ENCODE measurements at regions not wholly inside any gene's neighbourhood (a gene's known extent, or its start where the extent isn't known, plus 50 kb on each side); places are given as distances from the start of the nearest gene placed in this dataset.

DNA sequence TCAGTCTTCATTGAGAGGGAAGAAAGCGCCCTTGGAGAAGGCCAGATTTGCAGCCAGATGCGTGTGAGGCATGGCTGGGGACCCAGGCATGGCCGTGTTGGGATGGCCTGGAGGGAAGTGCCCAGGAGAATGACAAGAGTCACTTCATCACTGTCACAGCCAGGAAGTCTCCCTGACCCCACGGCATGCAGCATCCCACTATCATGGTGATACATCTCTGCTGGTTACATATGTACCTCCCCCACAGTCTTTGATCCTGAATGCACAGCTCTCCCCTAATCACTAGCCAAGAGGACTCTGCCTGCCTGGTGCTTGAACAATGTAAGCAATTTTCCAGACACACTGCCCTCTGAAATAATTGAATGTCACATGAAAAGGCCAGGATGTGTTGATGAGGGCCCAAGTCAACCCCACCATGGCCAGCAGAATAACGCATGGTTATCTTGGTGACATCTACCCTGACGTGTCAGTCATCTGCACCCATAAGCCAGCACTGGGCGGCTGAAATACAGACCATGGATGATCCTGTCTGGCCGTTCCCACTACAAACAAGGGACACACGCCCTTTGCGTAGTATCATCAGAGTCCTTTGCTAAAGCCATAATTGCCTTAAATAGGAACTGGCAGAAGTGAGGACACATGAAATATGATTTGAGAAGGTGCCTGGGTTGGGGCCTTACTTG is 149.7 kb upstream of the SPACA7 start:
- FAIRE-seq = no peak

GRCh38 chr13:112227031-112227430 is 149.1 kb upstream of the SPACA7 start:
- no peak for FAIRE-seq

DNA sequence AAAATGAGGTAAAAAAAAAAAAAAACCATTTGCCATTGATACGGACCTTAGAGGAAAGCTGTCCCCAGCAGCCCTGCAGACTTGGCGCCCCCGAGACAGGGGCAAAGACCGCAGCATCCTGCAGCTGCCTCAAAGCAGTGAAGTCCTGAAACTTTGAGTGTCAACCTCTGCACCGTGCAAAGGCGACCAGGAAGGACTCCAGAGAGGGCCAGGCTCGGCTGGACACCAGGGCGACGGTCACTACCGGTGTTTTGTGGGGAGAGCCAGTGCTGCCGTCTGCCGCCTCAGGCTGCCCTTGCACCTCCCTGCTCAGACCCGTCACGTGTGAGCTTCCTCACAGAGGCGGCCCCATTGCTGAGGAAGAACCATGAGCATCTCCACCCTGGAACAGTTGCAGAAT is 146.7 kb upstream of the SPACA7 start:
- no peak for FAIRE-seq

- FAIRE-seq = no peak
Measured at GRCh38 chr13:112229992-112230872, 145.9 kb upstream of the SPACA7 start.

DNA sequence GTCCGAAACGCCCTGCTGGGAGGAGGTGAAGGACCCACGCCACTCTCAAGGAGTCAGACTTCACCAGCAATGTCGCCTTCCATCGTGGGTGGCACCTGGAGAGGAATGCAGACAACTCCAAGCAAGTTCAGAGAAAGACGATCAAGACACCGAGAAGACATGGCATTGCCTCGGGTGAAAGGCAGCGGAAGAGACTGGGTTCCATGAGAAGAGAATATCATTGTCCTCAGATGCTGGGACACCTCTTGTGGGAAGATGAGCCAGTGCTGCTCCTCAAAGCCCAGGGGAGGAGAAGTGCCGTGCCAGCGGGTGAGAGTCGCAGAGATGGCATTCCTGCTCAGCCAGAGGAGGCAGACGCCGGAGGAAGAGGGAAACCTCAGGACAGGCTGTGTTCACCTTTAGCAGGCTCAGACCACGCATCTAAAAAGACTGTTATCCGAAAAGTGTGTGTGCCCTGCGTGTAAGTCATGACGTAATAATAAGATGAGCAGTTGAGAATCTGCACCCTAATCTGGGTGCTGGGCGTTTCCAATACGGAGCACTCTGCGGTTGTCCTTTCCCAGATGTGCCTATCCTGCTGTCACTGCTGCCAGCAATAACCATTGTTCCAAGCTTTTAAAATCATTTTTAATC is 144.6 kb upstream of the SPACA7 start:
- no peak for FAIRE-seq

- no peak for FAIRE-seq
Measured at GRCh38 chr13:112233256-112233655, 142.9 kb upstream of the SPACA7 start.

GRCh38 chr13:112233716-112234115 is 142.4 kb upstream of the SPACA7 start:
- FAIRE-seq = no peak

- FAIRE-seq = no peak
Measured at GRCh38 chr13:112234131-112234875, 141.9 kb upstream of the SPACA7 start.

- no peak for FAIRE-seq
Measured at GRCh38 chr13:112236016-112236415, 140.1 kb upstream of the SPACA7 start.

- FAIRE-seq = no peak
Measured at GRCh38 chr13:112236539-112237197, 139.5 kb upstream of the SPACA7 start.

DNA sequence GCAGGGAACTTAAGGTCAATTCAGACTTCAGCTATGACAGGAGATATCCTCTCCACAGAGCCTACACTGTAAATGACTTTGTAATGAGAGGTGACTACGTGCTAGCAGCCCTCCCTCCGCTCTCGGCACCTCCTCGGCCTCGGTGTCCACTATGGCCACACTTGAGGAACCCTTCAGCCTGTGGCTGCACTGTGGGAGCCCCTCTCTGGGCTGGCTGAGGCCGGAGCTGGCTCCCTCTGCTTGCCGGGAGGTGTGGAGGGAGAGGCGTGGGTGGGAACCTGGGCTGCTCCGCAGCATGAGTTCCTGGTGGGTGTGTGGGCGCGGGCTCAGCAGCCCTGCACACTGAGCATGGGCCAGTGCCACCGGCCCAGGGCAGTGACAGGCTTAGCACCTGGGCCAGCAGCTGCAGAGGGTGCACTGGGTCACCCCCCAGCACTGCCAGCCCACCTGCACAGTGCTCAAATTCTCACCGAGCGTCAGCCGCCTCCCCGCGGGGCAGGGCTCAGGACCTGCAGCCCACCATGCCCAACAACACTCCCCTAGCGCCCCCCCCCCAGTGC is 137.6 kb upstream of the SPACA7 start:
- FAIRE-seq = no peak

DNA sequence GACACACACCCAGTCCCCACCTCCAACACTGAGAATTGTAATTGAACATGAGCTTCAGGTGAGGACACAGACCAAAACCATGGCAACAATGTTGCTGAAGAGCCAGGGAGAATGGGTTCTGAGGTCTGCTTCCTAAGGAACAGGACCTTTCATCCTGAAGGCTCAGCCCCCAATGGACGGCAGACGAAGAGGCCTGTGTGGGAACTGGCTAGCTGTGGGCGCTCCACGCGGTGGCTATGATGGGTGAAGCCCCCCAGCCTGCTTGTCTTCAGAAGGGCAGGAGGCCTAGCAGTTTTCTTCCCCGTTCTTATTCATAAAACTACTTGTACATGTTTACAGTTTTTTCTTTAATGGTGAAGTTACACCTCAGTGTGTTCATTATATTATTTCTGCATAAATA is 136.1 kb upstream of the SPACA7 start:
- FAIRE-seq = no peak

DNA sequence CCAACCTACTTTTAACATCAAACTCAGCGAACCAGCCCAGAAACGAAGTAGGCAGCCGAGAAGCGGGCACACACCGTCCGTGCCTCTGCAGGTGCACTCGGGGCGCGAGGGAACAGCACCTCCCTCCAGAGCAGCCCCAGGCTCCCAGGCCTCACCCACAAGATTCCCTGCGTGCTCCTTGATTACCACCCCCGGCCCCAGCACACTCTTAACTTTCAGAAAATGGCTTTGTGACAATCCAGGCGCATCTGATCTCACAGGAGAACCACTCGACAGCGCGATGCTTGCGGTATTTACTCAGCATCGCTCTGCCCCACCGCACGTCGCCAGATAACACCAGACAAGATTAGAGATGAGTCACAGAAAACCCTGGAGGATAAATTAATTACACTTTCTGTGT is 134.9 kb upstream of the SPACA7 start:
- no peak for FAIRE-seq

DNA sequence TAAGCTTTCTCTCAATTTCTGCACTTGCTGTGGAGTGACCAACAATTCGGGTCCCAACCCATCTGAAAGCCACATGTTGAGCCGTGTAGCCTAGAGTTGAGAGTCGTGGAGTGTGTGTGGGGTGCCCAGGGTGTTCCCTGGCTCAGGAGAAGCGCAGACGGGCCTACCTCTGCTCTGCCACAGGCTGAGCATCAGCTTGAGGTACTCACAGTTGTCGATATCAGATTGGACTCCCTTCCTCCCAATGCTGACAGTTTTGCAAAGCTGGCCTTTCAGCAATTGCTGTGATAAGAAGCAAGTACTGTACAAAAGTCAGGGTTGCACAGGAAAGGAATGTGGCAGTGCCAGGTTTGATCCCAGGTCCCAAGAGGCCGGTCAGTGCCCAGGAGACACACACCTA is 133.4 kb upstream of the SPACA7 start:
- FAIRE-seq = no peak

DNA sequence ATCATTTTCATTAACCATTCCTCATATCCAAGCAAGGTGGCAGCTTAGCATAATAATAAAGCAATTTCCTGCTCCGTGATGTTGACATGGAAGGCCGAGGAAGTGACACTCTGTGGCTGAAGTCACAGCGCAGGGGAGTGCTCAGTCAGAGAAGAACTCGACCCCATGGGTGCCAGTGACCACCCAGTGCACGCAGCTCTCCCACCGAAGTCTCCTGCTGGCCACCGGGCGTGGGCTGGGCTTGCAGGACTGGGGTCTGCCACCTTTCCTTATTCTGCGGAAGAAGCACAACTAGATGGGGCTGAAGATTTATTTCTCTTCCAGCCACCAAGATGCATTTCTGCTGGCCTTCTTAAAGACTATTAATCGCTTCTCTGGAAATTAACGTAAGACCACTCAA is 132.1 kb upstream of the SPACA7 start:
- FAIRE-seq = no peak

DNA sequence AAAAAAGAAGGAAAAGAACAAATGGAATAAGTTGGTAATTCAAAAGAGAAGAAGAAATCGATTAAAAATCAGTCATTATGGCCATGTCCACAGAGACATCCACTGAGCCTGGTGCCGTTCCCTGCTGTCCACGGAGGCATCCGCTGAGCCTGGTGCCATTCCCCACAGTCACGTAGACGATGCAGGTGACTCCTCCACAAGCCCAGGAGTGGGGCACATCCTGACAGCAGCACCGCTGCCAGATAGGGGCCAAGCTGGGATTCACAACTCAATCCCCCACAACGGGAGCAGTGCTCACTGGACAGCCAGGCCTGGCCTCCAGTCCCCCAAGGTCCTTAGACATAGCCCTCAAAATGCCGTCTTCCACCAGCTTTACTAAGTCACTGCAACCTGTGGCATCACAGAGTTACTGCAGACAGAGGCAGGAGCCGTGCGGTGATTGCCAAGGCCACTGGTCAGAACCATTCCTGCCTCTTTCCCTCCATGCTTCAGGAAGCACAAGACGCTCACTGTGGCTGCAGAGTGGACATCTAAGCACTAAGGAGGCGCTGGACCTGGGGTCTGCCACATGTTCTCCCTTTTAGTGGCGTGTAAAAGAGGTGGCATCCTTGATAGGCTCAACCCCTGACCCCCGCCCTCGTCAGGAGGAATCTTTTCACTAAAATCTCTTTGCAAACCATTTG is 131.5 kb upstream of the SPACA7 start:
- no peak for FAIRE-seq

GRCh38 chr13:112245179-112245724 is 130.9 kb upstream of the SPACA7 start:
- no peak for FAIRE-seq

- FAIRE-seq = no peak
Measured at GRCh38 chr13:112245989-112246388, 130.2 kb upstream of the SPACA7 start.

GRCh38 chr13:112246731-112247470 is 129.3 kb upstream of the SPACA7 start:
- FAIRE-seq = no peak

Measured in A204.1 (cell line).